H9 (cell line): ENCODE measurements at regions not wholly inside any gene's neighbourhood (a gene's known extent, or its start where the extent isn't known, plus 50 kb on each side); places are given as distances from the start of the nearest gene placed in this dataset.

ENCODE experiments used
- DNase-seq: peaks from one replicate; pipeline ENCODE4 v3.0.0-alpha.2; 2017
- H2AFZ ChIP-seq: one replicate; pipeline ENCODE4 v1.6.1; 2013; ENCODE audit warnings: mild to moderate bottlenecking, low read length, control low read depth, moderate library complexity
- H2AK5ac ChIP-seq: 2 replicates; pipeline ENCODE4 v1.6.1; 2013; ENCODE audit warnings: low read length, control low read depth, mixed read lengths; ENCODE audit not compliant: insufficient read length
- H2BK120ac ChIP-seq: one replicate; pipeline ENCODE4 v1.6.1; 2013; ENCODE audit warnings: low read depth, mild to moderate bottlenecking, low read length, control low read depth, inconsistent platforms; ENCODE audit not compliant: poor library complexity, severe bottlenecking
- H2BK12ac ChIP-seq: 2 replicates; pipeline ENCODE4 v1.6.1; 2013; ENCODE audit warnings: low read length, control low read depth, mixed read lengths, low read depth; ENCODE audit not compliant: insufficient read length
- H2BK15ac ChIP-seq: 2 replicates; pipeline ENCODE4 v1.6.1; 2013; ENCODE audit warnings: low read depth, low read length, control low read depth
- H2BK20ac ChIP-seq: one replicate; pipeline ENCODE4 v1.6.1; 2013; ENCODE audit warnings: low read depth, mild to moderate bottlenecking, low read length, control low read depth, inconsistent platforms; ENCODE audit not compliant: poor library complexity, severe bottlenecking
- H2BK5ac ChIP-seq: 2 replicates; pipeline ENCODE4 v1.6.1; 2013; ENCODE audit warnings: low read length, control low read depth, mixed read lengths; ENCODE audit not compliant: insufficient read length
- H3K14ac ChIP-seq: 2 replicates; pipeline ENCODE4 v1.6.1; 2013; ENCODE audit warnings: low read length, control low read depth; ENCODE audit not compliant: insufficient read depth
- H3K18ac ChIP-seq: 2 replicates; pipeline ENCODE4 v1.6.1; 2013; ENCODE audit warnings: low read depth, mild to moderate bottlenecking, mixed read lengths, low read length, control low read depth; ENCODE audit not compliant: insufficient read length
- H3K23ac ChIP-seq: 2 replicates; pipeline ENCODE4 v1.6.1; 2013; ENCODE audit warnings: low read length, control low read depth, mixed read lengths, low read depth; ENCODE audit not compliant: insufficient read length
- H3K23me2 ChIP-seq: 2 replicates; pipeline ENCODE4 v1.6.1; 2013; ENCODE audit warnings: low read depth, mild to moderate bottlenecking, mixed read lengths, low read length, control low read depth; ENCODE audit not compliant: insufficient read length, poor library complexity, severe bottlenecking
- H3K27ac ChIP-seq: 2 replicates; pipeline ENCODE4 v1.5.1; 2013; ENCODE audit warnings: low read length, control low read depth, mixed read lengths, low read depth; ENCODE audit not compliant: insufficient read length
- H3K27me3 ChIP-seq: 2 replicates; pipeline ENCODE4 v1.6.1; 2013; ENCODE audit warnings: low read length, control low read depth, inconsistent platforms; ENCODE audit not compliant: insufficient read depth
- H3K4ac ChIP-seq: 2 replicates; pipeline ENCODE4 v1.6.1; 2013; ENCODE audit warnings: low read depth, mild to moderate bottlenecking, control low read depth, inconsistent platforms, low read length, moderate library complexity
- H3K4me1 ChIP-seq: 2 replicates; pipeline ENCODE4 v1.6.1; 2013; ENCODE audit warnings: low read length, control low read depth, inconsistent platforms; ENCODE audit not compliant: insufficient read depth
- H3K4me2 ChIP-seq: 2 replicates; pipeline ENCODE4 v1.6.1; 2013; ENCODE audit warnings: low read length, control low read depth, mixed read lengths; ENCODE audit not compliant: insufficient read length, insufficient read depth
- H3K56ac ChIP-seq: 2 replicates; pipeline ENCODE4 v1.6.1; 2013; ENCODE audit warnings: low read depth, mild to moderate bottlenecking, mixed read lengths, low read length, control low read depth; ENCODE audit not compliant: insufficient read length
- H3K79me1 ChIP-seq: 2 replicates; pipeline ENCODE4 v1.6.1; 2013; ENCODE audit warnings: low read depth, mild to moderate bottlenecking, moderate library complexity, low read length, control low read depth, inconsistent platforms; ENCODE audit not compliant: insufficient read depth, poor library complexity, severe bottlenecking
- H3K79me2 ChIP-seq: 2 replicates; pipeline ENCODE4 v1.6.1; 2013; ENCODE audit warnings: low read length, control low read depth, inconsistent platforms; ENCODE audit not compliant: insufficient read depth
- H3K9ac ChIP-seq: 2 replicates; pipeline ENCODE4 v1.6.1; 2013; ENCODE audit warnings: low read length, control low read depth, mixed read lengths; ENCODE audit not compliant: insufficient read length; ENCODE audit errors: extremely low read depth
- H3K9me3 ChIP-seq: one replicate; pipeline ENCODE4 v1.6.1; 2013; ENCODE audit warnings: low read depth, low read length, inconsistent platforms; ENCODE audit not compliant: control insufficient read depth
- H3T11ph ChIP-seq: one replicate; pipeline ENCODE4 v1.6.1; 2013; ENCODE audit warnings: mild to moderate bottlenecking, low read length, control low read depth, inconsistent platforms
- H4K20me1 ChIP-seq: one replicate; pipeline ENCODE4 v1.6.1; 2013; ENCODE audit not compliant: control insufficient read depth, insufficient read length, insufficient read depth
- H4K5ac ChIP-seq: 2 replicates; pipeline ENCODE4 v1.6.1; 2013; ENCODE audit warnings: low read depth, mild to moderate bottlenecking, mixed read lengths, low read length, control low read depth; ENCODE audit not compliant: insufficient read length
- H4K8ac ChIP-seq: replicated peaks from 2 replicates; pipeline ENCODE4 v1.6.1; 2013; ENCODE audit warnings: low read length, control low read depth, mixed read lengths, low read depth; ENCODE audit not compliant: insufficient read length
- H4K91ac ChIP-seq: 2 replicates; pipeline ENCODE4 v1.6.1; 2013; ENCODE audit warnings: low read depth, mild to moderate bottlenecking, moderate library complexity, mixed read lengths, low read length, control low read depth; ENCODE audit not compliant: insufficient read length
- H3K27ac Mint-ChIP-seq, 3 experiments: 2 replicates in 2 of 3; 3 replicates in 1 of 3; pipeline ENCODE4 v1.8.0; 2020 to 2021; ENCODE audit warnings: mixed read lengths in 3 of 3, mild to moderate bottlenecking in 1 of 3, moderate library complexity in 1 of 3
- H3K27me3 Mint-ChIP-seq: 2 replicates; pipeline ENCODE4 v1.8.0; 2021; ENCODE audit warnings: low read depth, mild to moderate bottlenecking, moderate library complexity, mixed read lengths
- H3K36me3 Mint-ChIP-seq, 3 experiments: 2 replicates in 2 of 3; 3 replicates in 1 of 3; pipeline ENCODE4 v1.8.0; 2020 to 2021; ENCODE audit warnings: low read depth in 3 of 3, mixed read lengths in 3 of 3; ENCODE audit not compliant: insufficient read depth in 1 of 3
- H3K4me1 Mint-ChIP-seq, 2 experiments: 2 replicates each; pipeline ENCODE4 v1.8.0; 2020; ENCODE audit warnings: mixed read lengths in 2 of 2
- H3K4me3 Mint-ChIP-seq, 2 experiments: 2 replicates in 1 of 2; 3 replicates in 1 of 2; pipeline ENCODE4 v1.8.0; 2020 to 2021; ENCODE audit warnings: mild to moderate bottlenecking in 2 of 2, mixed read lengths in 2 of 2, moderate library complexity in 1 of 2
- H3K9me3 Mint-ChIP-seq, 2 experiments: 2 replicates in 1 of 2; 3 replicates in 1 of 2; pipeline ENCODE4 v1.8.0; 2020; ENCODE audit warnings: mild to moderate bottlenecking in 2 of 2, mixed read lengths in 2 of 2, moderate library complexity in 1 of 2
- WGBS: extraction: QIAGEN DNeasy Blood & Tissue Kit; methylation state at CpG from one replicate; pipeline ENCODE4 v1.1.7; 2013; ENCODE audit warnings: missing lambda C conversion rate, low lambda C conversion rate, mixed read lengths; ENCODE audit not compliant: insufficient read length; ENCODE audit errors: extremely low coverage; 5-methylcytosine and 5-hydroxymethylcytosine counted together
- TF ChIP-seq, protein P1 (sequence below): fragments of 200-600 bp; sonication (generic); conservative IDR thresholded peaks from 3 replicates; pipeline ENCODE4 v1.8.0; 2021; ENCODE audit warnings: antibody characterized with exemption, mild to moderate bottlenecking

DNA sequence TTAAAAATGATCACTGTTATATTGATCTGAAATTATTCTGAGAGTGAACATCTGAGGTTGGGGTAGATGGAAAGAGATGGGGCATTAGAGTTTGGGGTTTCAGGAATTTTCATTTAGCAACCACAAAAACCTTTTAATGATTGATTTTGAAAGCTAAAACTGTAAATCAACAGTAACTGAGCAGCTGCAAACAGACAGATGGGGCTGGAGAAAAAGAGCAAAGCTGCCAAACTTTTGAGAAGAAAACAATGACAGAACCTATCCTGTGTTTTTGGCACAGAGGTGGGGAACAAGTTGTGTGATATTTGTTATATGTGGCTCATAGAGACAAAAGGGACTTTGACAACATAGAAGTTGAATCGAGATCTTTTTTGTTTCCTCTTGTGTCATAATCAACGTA, 415.8 kb upstream of the DSEL start:
- Histone ChIP-seq H3T11ph (no peak overlapping the region), H3K79me2 (no peaks in the 10 kb centered on the region), H3K4me2 (no peak overlapping the region), H3K23me2 (no peaks in the 10 kb centered on the region), H2BK20ac (no peak overlapping the region), H2BK120ac (no peak overlapping the region), H3K79me1 (no peaks in the 10 kb centered on the region), H4K91ac (no peak overlapping the region), H3K4ac (no peak overlapping the region), H2BK15ac (no peak overlapping the region), H3K23ac (no peak overlapping the region), H2AFZ (no peak overlapping the region), H2BK12ac (no peak overlapping the region), H3K56ac (no peak overlapping the region), H4K20me1 (no peaks in the 10 kb centered on the region), H3K9ac (no peak overlapping the region), H2BK5ac (no peak overlapping the region), H3K14ac (no peak overlapping the region), H3K27me3 (no peaks in the 10 kb centered on the region), H3K27ac (no peak overlapping the region), H4K8ac (no peak overlapping the region), H3K4me1 (no peaks in the 10 kb centered on the region), H2AK5ac (no peak overlapping the region), H4K5ac (no peak overlapping the region), H3K18ac (no peak overlapping the region), H3K9me3 (no peaks in the 10 kb centered on the region)
- TF ChIP-seq, protein P1, sequence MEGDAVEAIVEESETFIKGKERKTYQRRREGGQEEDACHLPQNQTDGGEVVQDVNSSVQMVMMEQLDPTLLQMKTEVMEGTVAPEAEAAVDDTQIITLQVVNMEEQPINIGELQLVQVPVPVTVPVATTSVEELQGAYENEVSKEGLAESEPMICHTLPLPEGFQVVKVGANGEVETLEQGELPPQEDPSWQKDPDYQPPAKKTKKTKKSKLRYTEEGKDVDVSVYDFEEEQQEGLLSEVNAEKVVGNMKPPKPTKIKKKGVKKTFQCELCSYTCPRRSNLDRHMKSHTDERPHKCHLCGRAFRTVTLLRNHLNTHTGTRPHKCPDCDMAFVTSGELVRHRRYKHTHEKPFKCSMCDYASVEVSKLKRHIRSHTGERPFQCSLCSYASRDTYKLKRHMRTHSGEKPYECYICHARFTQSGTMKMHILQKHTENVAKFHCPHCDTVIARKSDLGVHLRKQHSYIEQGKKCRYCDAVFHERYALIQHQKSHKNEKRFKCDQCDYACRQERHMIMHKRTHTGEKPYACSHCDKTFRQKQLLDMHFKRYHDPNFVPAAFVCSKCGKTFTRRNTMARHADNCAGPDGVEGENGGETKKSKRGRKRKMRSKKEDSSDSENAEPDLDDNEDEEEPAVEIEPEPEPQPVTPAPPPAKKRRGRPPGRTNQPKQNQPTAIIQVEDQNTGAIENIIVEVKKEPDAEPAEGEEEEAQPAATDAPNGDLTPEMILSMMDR, result no peak
- no peaks in the 10 kb centered on the region; the same call in 1 of the 2 replicates for H3K27me3 Mint-ChIP-seq
- H3K36me3 Mint-ChIP-seq, result no peaks in the 10 kb centered on the region
- WGBS, result no CpG with 5 or more reads among the region's 2 CpGs
- no peaks in the 10 kb centered on the region for H3K9me3 Mint-ChIP-seq
- no peak overlapping the region for H3K4me3 Mint-ChIP-seq
- no peaks in the 10 kb centered on the region for H3K4me1 Mint-ChIP-seq
- DNase-seq, result no peak
- H3K27ac Mint-ChIP-seq, result no peak overlapping the region
